ENCODE measurements at regions not wholly inside any gene's neighbourhood (a gene's known extent, or its start where the extent isn't known, plus 50 kb on each side); places are given as distances from the start of the nearest gene placed in this dataset.

DNA sequence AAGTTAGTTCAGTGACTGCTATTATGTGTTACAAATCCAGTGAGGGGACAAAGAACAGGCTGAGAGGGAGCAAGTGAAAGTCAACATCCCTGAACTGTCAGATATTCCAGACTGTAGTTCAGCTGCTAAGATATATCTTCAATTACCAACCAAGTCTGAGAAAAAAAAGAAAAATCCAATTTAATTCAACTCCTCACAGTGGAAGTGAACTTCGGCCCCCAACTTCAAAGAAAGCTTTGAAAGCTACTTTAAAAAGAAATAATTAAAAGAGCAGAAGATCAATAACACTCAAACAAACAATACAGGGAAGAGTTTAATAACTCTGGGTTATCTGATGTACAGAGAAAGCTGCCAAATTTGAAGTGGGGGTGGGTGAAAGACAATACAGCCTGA is 174.0 kb downstream of the SERPINI1 start:
- Histone ChIP-seq H2AFZ (ENCODE audit: low read length) (no peak overlapping the region), H4K20me1 (ENCODE audit: insufficient read depth, low read length) (no peaks in the 10 kb centered on the region), H3K9me3 (ENCODE audit: low read depth, low read length) (no peaks in the 10 kb centered on the region), H3K79me2 (ENCODE audit: insufficient read depth, low read length) (no peaks in the 10 kb centered on the region), H3K4me3 (ENCODE audit: insufficient read depth, low read length) (no peak overlapping the region), H3K36me3 (ENCODE audit: insufficient read depth, low read length) (no peaks in the 10 kb centered on the region), H3K27ac (ENCODE audit: low read depth, low read length) (no peak overlapping the region), H3K27me3 (ENCODE audit: insufficient read depth, low read length) (no peaks in the 10 kb centered on the region), H3K4me1 (ENCODE audit: insufficient read depth, low read length) (peaks cover 3% of the 10 kb centered on the region), H3K4me2 (ENCODE audit: insufficient read depth, low read length) (no peak overlapping the region)
- DNase-seq (ENCODE audit: insufficient read length, low spot score, missing footprints): no peak
- TF ChIP-seq, protein P1, sequence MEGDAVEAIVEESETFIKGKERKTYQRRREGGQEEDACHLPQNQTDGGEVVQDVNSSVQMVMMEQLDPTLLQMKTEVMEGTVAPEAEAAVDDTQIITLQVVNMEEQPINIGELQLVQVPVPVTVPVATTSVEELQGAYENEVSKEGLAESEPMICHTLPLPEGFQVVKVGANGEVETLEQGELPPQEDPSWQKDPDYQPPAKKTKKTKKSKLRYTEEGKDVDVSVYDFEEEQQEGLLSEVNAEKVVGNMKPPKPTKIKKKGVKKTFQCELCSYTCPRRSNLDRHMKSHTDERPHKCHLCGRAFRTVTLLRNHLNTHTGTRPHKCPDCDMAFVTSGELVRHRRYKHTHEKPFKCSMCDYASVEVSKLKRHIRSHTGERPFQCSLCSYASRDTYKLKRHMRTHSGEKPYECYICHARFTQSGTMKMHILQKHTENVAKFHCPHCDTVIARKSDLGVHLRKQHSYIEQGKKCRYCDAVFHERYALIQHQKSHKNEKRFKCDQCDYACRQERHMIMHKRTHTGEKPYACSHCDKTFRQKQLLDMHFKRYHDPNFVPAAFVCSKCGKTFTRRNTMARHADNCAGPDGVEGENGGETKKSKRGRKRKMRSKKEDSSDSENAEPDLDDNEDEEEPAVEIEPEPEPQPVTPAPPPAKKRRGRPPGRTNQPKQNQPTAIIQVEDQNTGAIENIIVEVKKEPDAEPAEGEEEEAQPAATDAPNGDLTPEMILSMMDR (IDR thresholded peaks at IDR 0.05; ENCODE audit: extremely low read depth, low read depth, low read length): no peak

DNA sequence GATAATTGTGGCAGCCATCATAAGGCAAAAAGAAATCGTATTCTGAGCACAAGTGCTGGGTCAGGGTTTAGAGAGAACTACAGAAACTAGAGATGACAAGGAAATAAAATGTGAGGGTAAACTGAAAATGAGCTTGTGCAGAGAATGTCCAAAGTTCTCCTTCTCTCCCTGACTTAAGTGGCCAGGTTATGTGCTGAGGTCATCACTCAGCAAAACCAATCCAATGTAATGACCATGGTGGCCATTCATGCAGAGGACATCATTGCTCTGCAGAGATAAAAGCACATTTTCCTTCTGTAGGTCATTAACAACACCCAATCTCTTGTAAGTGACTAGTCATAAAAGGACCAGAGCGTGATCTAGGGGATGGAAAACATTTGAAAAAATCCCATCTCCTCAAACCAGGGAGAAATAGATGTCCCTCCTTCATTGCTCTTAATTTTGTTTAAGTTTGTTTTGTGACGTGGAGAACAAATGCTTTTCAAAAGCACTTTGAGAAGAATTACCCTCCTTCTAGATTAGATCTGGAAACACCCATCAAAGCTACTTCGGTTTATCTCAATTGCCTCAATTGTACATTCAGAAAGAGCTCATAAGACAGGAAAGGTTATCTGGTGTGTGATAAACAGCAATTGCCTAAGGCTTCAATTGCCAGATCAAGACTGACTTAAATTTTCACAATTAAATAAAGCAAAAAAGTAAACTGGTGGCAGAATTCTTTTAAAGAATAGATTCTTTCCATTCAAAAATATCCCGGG is 173.4 kb downstream of the SERPINI1 start:
- Histone ChIP-seq H3K9me3 (ENCODE audit: low read depth, low read length) (no peaks in the 10 kb centered on the region), H3K36me3 (ENCODE audit: insufficient read depth, low read length) (no peaks in the 10 kb centered on the region), H3K27ac (ENCODE audit: low read depth, low read length) (no peak overlapping the region), H3K27me3 (ENCODE audit: insufficient read depth, low read length) (no peaks in the 10 kb centered on the region), H3K4me3 (ENCODE audit: insufficient read depth, low read length) (no peak overlapping the region), H4K20me1 (ENCODE audit: insufficient read depth, low read length) (no peaks in the 10 kb centered on the region), H3K79me2 (ENCODE audit: insufficient read depth, low read length) (no peaks in the 10 kb centered on the region), H2AFZ (ENCODE audit: low read length) (no peak overlapping the region), H3K4me1 (ENCODE audit: insufficient read depth, low read length) (peaks cover 3% of the 10 kb centered on the region), H3K4me2 (ENCODE audit: insufficient read depth, low read length) (no peak overlapping the region)
- peak; percentile 32 for DNase-seq (ENCODE audit: insufficient read length, low spot score, missing footprints)
- TF ChIP-seq, protein P1 (IDR thresholded peaks at IDR 0.05; ENCODE audit: extremely low read depth, low read depth, low read length): no peak

DNA sequence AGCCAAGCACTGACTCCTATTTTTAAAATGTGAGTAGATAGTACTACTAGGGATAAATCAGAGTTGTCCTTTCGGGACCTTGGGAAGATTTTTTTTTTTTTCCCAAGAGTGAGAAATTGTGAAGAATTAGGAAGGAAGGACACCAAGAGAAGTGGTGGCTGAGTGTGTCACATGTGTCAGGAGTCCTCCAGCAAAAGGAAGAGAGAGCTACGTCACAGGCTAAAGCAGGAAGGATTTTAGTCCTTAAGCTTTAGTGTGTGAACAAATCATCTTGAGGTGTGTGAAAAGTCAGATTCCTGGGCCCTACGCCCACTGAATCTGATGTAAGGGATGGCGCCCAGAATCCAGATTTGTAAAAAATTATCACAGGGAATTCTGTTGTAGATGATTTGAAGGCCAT is 172.7 kb downstream of the SERPINI1 start:
- TF ChIP-seq, protein P1 (IDR thresholded peaks at IDR 0.05; ENCODE audit: extremely low read depth, low read depth, low read length): no peak
- no peak for DNase-seq (ENCODE audit: insufficient read length, low spot score, missing footprints)
- Histone ChIP-seq H3K4me2 (ENCODE audit: insufficient read depth, low read length) (no peak overlapping the region), H4K20me1 (ENCODE audit: insufficient read depth, low read length) (no peaks in the 10 kb centered on the region), H3K4me1 (ENCODE audit: insufficient read depth, low read length) (peaks cover 2% of the 10 kb centered on the region), H3K27ac (ENCODE audit: low read depth, low read length) (no peak overlapping the region), H3K4me3 (ENCODE audit: insufficient read depth, low read length) (no peak overlapping the region), H3K79me2 (ENCODE audit: insufficient read depth, low read length) (no peaks in the 10 kb centered on the region), H2AFZ (ENCODE audit: low read length) (no peak overlapping the region), H3K27me3 (ENCODE audit: insufficient read depth, low read length) (no peaks in the 10 kb centered on the region), H3K9me3 (ENCODE audit: low read depth, low read length) (no peaks in the 10 kb centered on the region), H3K36me3 (ENCODE audit: insufficient read depth, low read length) (no peaks in the 10 kb centered on the region)

DNA sequence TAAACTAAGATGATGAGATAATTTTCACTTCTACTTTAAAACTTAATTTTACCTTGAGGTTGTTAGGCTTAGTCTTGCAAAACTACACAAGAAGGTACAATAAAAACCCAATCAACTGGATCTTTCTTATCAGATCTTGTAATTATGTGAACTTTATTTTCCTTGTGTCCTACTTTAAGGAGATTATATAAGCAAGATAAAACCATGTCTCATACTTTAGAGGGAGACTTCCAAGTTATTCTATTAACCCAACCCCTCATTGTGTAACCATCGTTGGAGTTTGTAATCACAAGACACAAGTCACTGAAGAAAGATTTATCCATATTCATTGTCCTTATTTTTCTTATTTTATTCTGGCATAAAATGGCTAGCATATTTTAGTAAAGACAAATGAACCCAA is 165.6 kb downstream of the SERPINI1 start:
- H3K36me3 ChIP-seq (ENCODE audit: insufficient read depth, low read length): no peaks in the 10 kb centered on the region
- TF ChIP-seq, protein P1 (IDR thresholded peaks at IDR 0.05; ENCODE audit: extremely low read depth, low read depth, low read length): no peak
- H3K9me3 ChIP-seq (ENCODE audit: low read depth, low read length): no peaks in the 10 kb centered on the region
- no peaks in the 10 kb centered on the region for H3K79me2 ChIP-seq (ENCODE audit: insufficient read depth, low read length)
- no peak overlapping the region for H3K4me3 ChIP-seq (ENCODE audit: insufficient read depth, low read length)
- no peaks in the 10 kb centered on the region for H3K4me1 ChIP-seq (ENCODE audit: insufficient read depth, low read length)
- H3K27ac ChIP-seq (ENCODE audit: low read depth, low read length): no peak overlapping the region
- H3K4me2 ChIP-seq (ENCODE audit: insufficient read depth, low read length): no peak overlapping the region
- no peak overlapping the region for H2AFZ ChIP-seq (ENCODE audit: low read length)
- H3K27me3 ChIP-seq (ENCODE audit: insufficient read depth, low read length): no peaks in the 10 kb centered on the region
- no peak for DNase-seq (ENCODE audit: insufficient read length, low spot score, missing footprints)
- H4K20me1 ChIP-seq (ENCODE audit: insufficient read depth, low read length): no peaks in the 10 kb centered on the region

Measured in osteoblast (primary cell).